CD4-positive, alpha-beta memory T cell (primary cell): ENCODE measurements at regions not wholly inside any gene's neighbourhood (a gene's known extent, or its start where the extent isn't known, plus 50 kb on each side); places are given as distances from the start of the nearest gene placed in this dataset.

ENCODE experiments used
- CTCF ChIA-PET: fragments of 350-600 bp; sonication (Branson Sonifier 250); formaldehyde crosslinking; loops from one replicate; lab custom pipeline; 2021; ENCODE audit warnings: inconsistent platforms; ENCODE audit not compliant: partially characterized antibody; lab: Charles Lee
- POLR2A ChIA-PET: fragments of 350-600 bp; sonication (Branson Sonifier 250); formaldehyde crosslinking; loops from one replicate; lab custom pipeline; 2021; ENCODE audit not compliant: partially characterized antibody; lab: Charles Lee
- DNase-seq, 5 donors: peaks; one replicate each; pipeline versions ENCODE4 v3.0.0 to v3.0.0-alpha.2; 2020 to 2022; ENCODE audit warnings: mixed read lengths in 1 of 5
- H3K27ac ChIP-seq: one replicate; pipeline ENCODE4 v1.7.0; 2013; ENCODE audit warnings: low read depth, low read length
- H3K27me3 ChIP-seq: 2 replicates; pipeline ENCODE4 v1.7.0; 2013; ENCODE audit warnings: mild to moderate bottlenecking, low read length, moderate library complexity; ENCODE audit not compliant: insufficient read depth
- H3K36me3 ChIP-seq: 2 replicates; pipeline ENCODE4 v1.7.0; 2013; ENCODE audit warnings: mild to moderate bottlenecking, low read length, moderate library complexity; ENCODE audit not compliant: insufficient read depth
- H3K4me1 ChIP-seq: 2 replicates; pipeline ENCODE4 v1.7.0; 2013; ENCODE audit warnings: mild to moderate bottlenecking, low read length, moderate library complexity; ENCODE audit not compliant: insufficient read depth
- H3K4me3 ChIP-seq, 2 donors: one replicate each; pipeline ENCODE4 v1.7.0; 2013; ENCODE audit warnings: low read length in 2 of 2, mild to moderate bottlenecking in 1 of 2
- H3K9me3 ChIP-seq, 2 donors: one replicate each; pipeline ENCODE4 v1.7.0; 2013; ENCODE audit warnings: low read length in 2 of 2, control low read depth in 1 of 2; ENCODE audit not compliant: control insufficient read depth in 1 of 2
- H3K27ac Mint-ChIP-seq, 7 donors: one replicate each; pipeline ENCODE4 v1.8.0; 2020 to 2021; ENCODE audit warnings: mixed read lengths in 7 of 7, mild to moderate bottlenecking in 6 of 7, inconsistent platforms in 3 of 7, moderate library complexity in 3 of 7
- H3K27me3 Mint-ChIP-seq, 2 donors: one replicate each; pipeline ENCODE4 v1.8.0; 2020 to 2021; ENCODE audit warnings: mixed read lengths in 2 of 2
- H3K36me3 Mint-ChIP-seq, 2 donors: one replicate each; pipeline ENCODE4 v1.8.0; 2020 to 2021; ENCODE audit warnings: mixed read lengths in 2 of 2, inconsistent platforms in 1 of 2, mild to moderate bottlenecking in 1 of 2
- H3K4me1 Mint-ChIP-seq, 4 donors: one replicate each; pipeline ENCODE4 v1.8.0; 2020 to 2021; ENCODE audit warnings: mixed read lengths in 4 of 4, mild to moderate bottlenecking in 1 of 4
- H3K4me3 Mint-ChIP-seq, 8 donors: one replicate each; pipeline ENCODE4 v1.8.0; 2020 to 2021; ENCODE audit warnings: mixed read lengths in 8 of 8, mild to moderate bottlenecking in 7 of 8, moderate library complexity in 6 of 8, inconsistent platforms in 3 of 8
- H3K9me3 Mint-ChIP-seq, 8 donors: one replicate each; pipeline ENCODE4 v1.8.0; 2020 to 2021; ENCODE audit warnings: mixed read lengths in 8 of 8, mild to moderate bottlenecking in 5 of 8, inconsistent platforms in 3 of 8, moderate library complexity in 1 of 8
- intact Hi-C: fragments of 100-400 bp; cut with micrococcal nuclease; formaldehyde crosslinking; loops from one replicate; pipeline ENCODE4 v1.15.1; 2023

DNA sequence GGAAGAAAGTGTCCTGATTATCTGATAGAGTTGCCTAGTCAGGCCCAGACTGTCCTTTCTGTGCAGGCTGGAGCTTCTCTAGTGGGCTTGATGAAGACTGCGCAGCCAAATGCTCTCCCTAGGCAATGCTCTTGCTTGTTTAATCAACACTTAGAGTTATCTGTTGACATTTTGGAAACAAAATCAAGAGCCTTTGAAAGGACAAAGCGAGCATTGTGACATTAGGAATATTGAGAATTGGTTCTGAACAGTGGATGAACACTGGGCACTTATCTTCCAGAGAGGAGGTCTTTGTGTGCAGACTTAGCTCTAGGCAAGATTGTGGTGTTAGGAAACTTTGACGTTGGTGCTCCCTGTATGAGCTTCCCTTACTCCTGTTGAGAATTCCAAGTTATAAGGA is 94.5 kb downstream of the DNTTIP2 start:
- intact Hi-C loops: no loop called here
- CTCF ChIA-PET: no interaction called here
- H3K4me3 Mint-ChIP-seq: no peak overlapping the region
- no peaks in the 10 kb centered on the region for H3K4me1 ChIP-seq
- no peak for DNase-seq
- POLR2A ChIA-PET: no interaction called here
- H3K4me3 ChIP-seq: no peak overlapping the region
- no peaks in the 10 kb centered on the region for H3K9me3 ChIP-seq
- H3K36me3 ChIP-seq: no peaks in the 10 kb centered on the region
- no peaks in the 10 kb centered on the region for H3K27me3 ChIP-seq
- no peak overlapping the region for H3K27ac Mint-ChIP-seq
- no peaks in the 10 kb centered on the region for H3K4me1 Mint-ChIP-seq
- peaks cover 0 to 26% (median 18%) of the 10 kb centered on the region in 8 donors for H3K9me3 Mint-ChIP-seq
- H3K36me3 Mint-ChIP-seq: peaks cover 0 to 4% of the 10 kb centered on the region in 2 donors
- H3K27me3 Mint-ChIP-seq: no peaks in the 10 kb centered on the region
- H3K27ac ChIP-seq: no peak overlapping the region

DNA sequence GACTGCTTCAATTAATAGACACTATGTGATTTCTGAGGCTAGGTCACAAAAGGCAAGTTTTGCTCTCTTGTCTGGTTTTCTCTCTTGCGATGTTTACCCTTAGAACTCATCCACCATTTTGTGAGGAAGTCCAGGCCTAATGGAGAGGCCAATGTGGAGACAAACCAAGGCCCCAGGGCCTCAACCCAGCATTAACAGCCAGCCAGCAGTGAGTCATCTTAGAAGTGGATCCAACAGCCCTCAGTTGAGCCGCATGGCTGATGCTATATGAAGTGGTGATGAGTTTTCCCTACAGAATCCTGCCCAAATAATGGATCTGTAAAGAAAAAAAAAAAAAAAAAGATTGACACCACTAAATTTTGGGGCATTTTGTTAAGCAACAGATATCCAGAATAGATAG is 95.1 kb downstream of the DNTTIP2 start:
- Mint-ChIP-seq H3K4me1 (no peaks in the 10 kb centered on the region), H3K9me3 (peaks cover 0 to 21% (median 12%) of the 10 kb centered on the region in 8 donors), H3K27me3 (no peaks in the 10 kb centered on the region), H3K4me3 (no peak overlapping the region), H3K27ac (no peak overlapping the region), H3K36me3 (peaks cover 0 to 4% of the 10 kb centered on the region in 2 donors)
- Histone ChIP-seq H3K4me1 (no peaks in the 10 kb centered on the region), H3K27me3 (no peaks in the 10 kb centered on the region), H3K4me3 (no peak overlapping the region), H3K9me3 (no peaks in the 10 kb centered on the region), H3K36me3 (no peaks in the 10 kb centered on the region), H3K27ac (no peak overlapping the region)
- ChIA-PET POLR2A (no interaction called here), CTCF (no interaction called here)
- DNase-seq: no peak
- intact Hi-C loops: no loop called here

DNA sequence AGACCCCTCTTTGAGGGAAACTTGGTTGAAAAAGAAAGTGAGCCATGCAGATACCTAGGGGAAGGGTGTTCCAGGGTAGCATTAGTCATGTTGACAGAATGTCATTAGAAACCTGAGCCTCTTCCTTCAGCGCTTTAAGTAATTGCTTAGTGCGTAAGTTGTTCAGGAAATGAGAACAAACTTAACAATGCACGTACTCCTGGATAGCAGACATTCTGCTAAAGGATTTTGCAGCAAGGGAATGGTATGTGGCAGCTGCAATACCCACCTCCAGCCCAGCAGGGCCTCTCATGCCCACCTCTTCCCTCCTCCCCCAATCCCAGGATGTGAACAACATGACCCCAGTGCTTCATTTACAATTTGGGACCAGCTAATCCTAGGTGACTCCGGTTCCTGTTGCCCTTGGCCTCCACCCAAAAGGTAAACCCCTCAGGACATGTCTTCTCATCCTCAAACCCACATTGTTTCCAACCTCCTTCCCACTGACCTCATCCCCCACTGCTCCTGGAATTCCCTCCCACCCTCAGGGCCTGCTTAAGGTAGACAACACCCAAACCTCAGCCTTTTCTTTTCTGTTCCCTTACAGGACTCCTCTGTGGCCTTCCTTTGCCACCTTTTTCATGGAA is 98.0 kb upstream of the BCAR3 start:
- intact Hi-C loops: no loop called here
- peaks cover 0 to 4% of the 10 kb centered on the region in 2 donors for H3K36me3 Mint-ChIP-seq
- no peak overlapping the region for H3K4me3 Mint-ChIP-seq
- H3K9me3 Mint-ChIP-seq: peaks cover 0 to under 1% (median 0%) of the 10 kb centered on the region in 8 donors
- POLR2A ChIA-PET: no interaction called here
- CTCF ChIA-PET: no interaction called here
- no peaks in the 10 kb centered on the region for H3K4me1 Mint-ChIP-seq
- peaks cover 0 to 4% of the 10 kb centered on the region in 2 donors for H3K27me3 Mint-ChIP-seq
- no peaks in the 10 kb centered on the region for H3K36me3 ChIP-seq
- no peak for DNase-seq
- H3K4me3 ChIP-seq: no peak overlapping the region
- no peaks in the 10 kb centered on the region for H3K9me3 ChIP-seq
- H3K4me1 ChIP-seq: no peaks in the 10 kb centered on the region
- H3K27ac ChIP-seq: no peak overlapping the region
- H3K27ac Mint-ChIP-seq: no peak overlapping the region
- no peaks in the 10 kb centered on the region for H3K27me3 ChIP-seq

DNA sequence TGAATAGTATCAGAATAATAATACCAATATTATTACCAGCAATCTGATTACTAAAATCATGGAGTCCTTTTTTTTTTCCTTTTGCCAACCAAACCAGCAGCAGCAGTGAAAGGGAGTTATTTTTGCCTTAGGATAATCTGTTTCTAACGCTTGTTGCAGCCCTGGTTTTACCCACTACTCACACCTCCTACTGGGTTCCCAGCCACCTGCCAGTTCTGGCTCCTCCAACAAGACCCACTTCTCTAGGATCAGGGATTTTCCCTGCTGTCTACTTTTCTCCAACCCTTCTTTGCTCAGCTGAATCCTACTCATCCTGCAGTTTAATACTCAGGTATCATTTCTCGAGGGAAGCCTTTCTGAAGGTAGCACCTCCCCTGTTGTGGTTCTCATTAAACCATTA is 96.8 kb upstream of the BCAR3 start:
- H3K27me3 Mint-ChIP-seq: peaks cover 0 to 5% of the 10 kb centered on the region in 2 donors
- Histone ChIP-seq H3K27me3 (no peaks in the 10 kb centered on the region), H3K27ac (no peak overlapping the region), H3K4me3 (no peak overlapping the region), H3K36me3 (no peaks in the 10 kb centered on the region), H3K9me3 (no peaks in the 10 kb centered on the region), H3K4me1 (no peaks in the 10 kb centered on the region)
- H3K4me1 Mint-ChIP-seq: no peaks in the 10 kb centered on the region
- peaks cover 0 to 4% of the 10 kb centered on the region in 2 donors for H3K36me3 Mint-ChIP-seq
- intact Hi-C loops: no loop called here
- ChIA-PET CTCF (no interaction called here), POLR2A (no interaction called here)
- H3K27ac Mint-ChIP-seq: no peak overlapping the region
- no peak overlapping the region for H3K4me3 Mint-ChIP-seq
- H3K9me3 Mint-ChIP-seq: no peaks in the 10 kb centered on the region
- no peak for DNase-seq

DNA sequence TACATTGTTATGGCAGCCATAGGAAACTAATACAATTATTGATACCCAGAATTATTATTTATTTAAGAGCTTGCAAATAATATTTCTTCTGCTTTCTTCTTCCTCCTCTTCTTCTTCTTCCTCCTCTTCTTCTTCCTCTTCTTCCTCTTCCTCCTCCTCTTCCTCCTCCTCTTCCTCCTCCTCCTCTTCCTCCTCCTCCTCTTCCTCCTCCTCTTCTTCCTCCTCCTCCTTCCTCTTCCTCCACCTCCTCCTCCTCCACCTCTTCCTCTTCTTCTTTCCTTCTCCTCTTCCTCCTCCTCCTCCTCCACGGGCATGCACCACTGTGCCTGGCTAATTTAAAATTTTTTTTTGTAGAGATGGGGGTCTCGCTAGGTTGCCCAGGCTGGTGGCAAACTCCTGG is 95.6 kb upstream of the BCAR3 start:
- CTCF ChIA-PET: no interaction called here
- H3K27ac ChIP-seq: no peak overlapping the region

DNA sequence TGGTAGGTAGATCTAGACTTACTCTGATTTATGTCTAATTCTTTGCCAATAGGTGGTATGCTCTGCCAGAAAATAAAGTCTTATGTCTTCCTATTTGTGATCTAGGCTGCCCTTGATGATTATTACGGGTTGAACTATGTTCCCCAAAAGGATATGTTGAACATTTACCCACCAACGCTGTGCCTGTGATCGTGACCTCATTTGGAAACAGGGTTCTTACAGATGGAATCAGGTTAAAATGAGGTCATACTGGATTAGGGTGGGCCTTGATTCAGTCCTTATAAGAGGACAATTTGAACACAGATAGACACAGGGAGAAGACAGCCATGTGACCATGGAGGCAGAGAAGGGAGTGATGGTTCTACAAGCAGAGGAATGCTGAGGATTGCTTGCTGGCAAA is 95.1 kb upstream of the BCAR3 start:
- H3K36me3 ChIP-seq: no peaks in the 10 kb centered on the region
- Mint-ChIP-seq H3K27ac (no peak overlapping the region), H3K4me1 (no peaks in the 10 kb centered on the region), H3K4me3 (no peak overlapping the region), H3K36me3 (peaks cover 0 to 3% of the 10 kb centered on the region in 2 donors), H3K27me3 (peaks cover 0 to 5% of the 10 kb centered on the region in 2 donors), H3K9me3 (no peaks in the 10 kb centered on the region)
- CTCF ChIA-PET: interaction anchor here (0.7 kb wide), 1 partner anchor 10 kb away, joined by 3 read pairs; no protein-coding TSS in a partner anchor
- no peaks in the 10 kb centered on the region for H3K4me1 ChIP-seq
- no peak for DNase-seq
- no peak overlapping the region for H3K4me3 ChIP-seq
- intact Hi-C loops: no loop called here
- no peaks in the 10 kb centered on the region for H3K27me3 ChIP-seq
- POLR2A ChIA-PET: no interaction called here
- H3K27ac ChIP-seq: no peak overlapping the region
- H3K9me3 ChIP-seq: no peaks in the 10 kb centered on the region

More for the DNA sequence above, 95.6 kb upstream of the BCAR3 start:
- Histone ChIP-seq H3K4me1 (no peaks in the 10 kb centered on the region), H3K36me3 (no peaks in the 10 kb centered on the region), H3K9me3 (no peaks in the 10 kb centered on the region), H3K27me3 (no peaks in the 10 kb centered on the region), H3K4me3 (no peak overlapping the region)
- POLR2A ChIA-PET: no interaction called here
- peaks cover 0 to 5% of the 10 kb centered on the region in 2 donors for H3K27me3 Mint-ChIP-seq
- intact Hi-C loops: no loop called here
- DNase-seq: no peak
- H3K9me3 Mint-ChIP-seq: no peaks in the 10 kb centered on the region
- H3K27ac Mint-ChIP-seq: no peak overlapping the region
- H3K4me1 Mint-ChIP-seq: no peaks in the 10 kb centered on the region
- peaks cover 0 to 4% of the 10 kb centered on the region in 2 donors for H3K36me3 Mint-ChIP-seq
- no peak overlapping the region for H3K4me3 Mint-ChIP-seq

DNA sequence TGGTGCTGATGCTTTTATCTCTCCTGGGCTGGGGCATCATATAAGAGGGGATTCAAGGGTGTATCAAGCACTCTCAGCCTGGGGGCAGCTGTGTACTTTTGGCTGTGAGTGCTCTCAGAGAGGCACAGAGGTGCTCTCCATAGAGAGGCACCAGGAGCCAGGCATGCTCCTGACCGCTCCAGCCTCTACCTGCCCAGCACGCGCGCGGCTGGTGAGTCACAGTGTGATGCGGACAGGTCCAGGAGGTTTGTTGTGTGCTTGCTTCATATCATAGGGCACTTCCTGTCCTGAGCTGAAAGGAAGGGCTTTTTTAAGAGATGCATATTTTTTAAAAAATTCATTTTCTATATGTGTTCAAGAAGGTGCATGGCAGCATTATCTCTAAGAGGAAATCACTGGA is 93.6 kb upstream of the BCAR3 start:
- Mint-ChIP-seq H3K27ac (no peak overlapping the region), H3K4me3 (no peak overlapping the region), H3K36me3 (no peaks in the 10 kb centered on the region), H3K9me3 (no peaks in the 10 kb centered on the region), H3K27me3 (peaks cover 0 to 5% of the 10 kb centered on the region in 2 donors), H3K4me1 (no peaks in the 10 kb centered on the region)
- ChIA-PET CTCF (no interaction called here), POLR2A (no interaction called here)
- H3K36me3 ChIP-seq: no peaks in the 10 kb centered on the region
- H3K27me3 ChIP-seq: no peaks in the 10 kb centered on the region
- H3K27ac ChIP-seq: no peak overlapping the region
- H3K4me3 ChIP-seq: no peak overlapping the region
- intact Hi-C loops: no loop called here
- no peaks in the 10 kb centered on the region for H3K9me3 ChIP-seq
- no peaks in the 10 kb centered on the region for H3K4me1 ChIP-seq
- no peak for DNase-seq
